A204.1 (cell line): ENCODE measurements at regions not wholly inside any gene's neighbourhood (a gene's known extent, or its start where the extent isn't known, plus 50 kb on each side); places are given as distances from the start of the nearest gene placed in this dataset.
"Not testable (repeated sequence)": the region's sequence is repeated elsewhere in the genome, so short reads cannot be mapped to it uniquely, and the experiment has no call there.

ENCODE experiments used
- FAIRE-seq: peaks from 2 replicates; lab custom pipeline; 2012; peaks lifted over from hg19 to GRCh38; lab: Jason Lieb, UNC

DNA sequence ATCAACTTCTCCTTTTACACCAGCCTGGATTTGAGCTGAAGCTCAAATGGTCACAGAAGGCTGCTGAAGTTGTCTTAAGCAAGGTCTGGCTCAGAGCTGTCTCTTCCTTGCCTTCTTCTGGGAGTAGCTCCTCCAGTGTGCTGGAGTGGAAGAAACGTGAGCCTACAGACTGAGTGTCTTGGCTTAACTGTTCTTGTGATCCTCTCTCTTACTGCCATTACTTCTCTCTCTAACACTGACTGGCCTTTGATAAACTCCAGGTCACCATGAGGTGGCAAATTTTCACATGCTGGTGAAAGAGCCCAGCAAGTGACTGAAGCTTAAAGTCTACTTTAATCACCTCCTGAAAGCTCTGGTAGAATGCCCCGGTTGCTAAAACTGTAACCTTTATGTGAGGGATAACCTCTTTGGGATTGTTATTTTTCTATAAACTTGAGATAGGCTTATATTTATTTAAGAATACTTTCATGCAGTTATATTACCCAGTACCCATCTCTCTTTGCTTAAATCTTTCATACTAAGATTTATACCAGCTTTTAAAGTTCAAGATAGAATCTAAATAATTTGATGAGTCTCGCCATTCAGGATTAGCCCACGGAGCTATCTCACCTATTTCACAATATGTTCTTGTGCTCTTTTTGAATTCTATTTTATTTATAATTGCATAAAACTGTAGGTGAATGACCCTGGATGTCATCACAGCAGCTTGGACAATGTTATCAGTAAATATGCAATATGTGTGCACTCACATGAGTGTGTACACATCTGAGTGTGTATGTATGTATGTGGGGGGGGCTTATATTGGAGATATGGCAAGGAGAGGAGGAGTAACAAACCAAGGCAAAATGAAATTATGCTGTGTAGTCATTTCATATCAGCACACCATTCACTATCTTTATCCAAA is 924.0 kb downstream of the LTN1 start:
- FAIRE-seq: no peak

- no peak for FAIRE-seq
These were observed 925.9 kb downstream of the LTN1 start for GRCh38 chr21:28066596-28067387.

DNA sequence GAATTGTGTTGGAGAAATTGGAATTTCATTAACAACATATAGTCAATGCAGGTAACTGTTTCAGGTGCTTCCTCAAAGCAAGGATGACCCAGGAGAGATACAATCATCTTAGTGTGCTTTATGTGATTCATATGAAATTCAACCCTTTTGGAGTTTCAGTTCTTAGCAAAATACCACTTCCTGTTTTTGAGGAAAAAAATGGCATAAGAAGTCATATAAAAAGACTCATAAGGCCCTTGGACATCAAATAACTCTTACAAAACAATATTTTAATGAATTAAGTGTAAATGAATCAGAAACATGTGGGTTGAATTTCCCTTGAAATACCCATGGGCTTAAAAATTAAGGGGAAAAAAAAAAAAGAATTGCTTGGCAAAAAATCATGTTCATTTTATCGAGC is 926.6 kb downstream of the LTN1 start:
- FAIRE-seq: no peak

DNA sequence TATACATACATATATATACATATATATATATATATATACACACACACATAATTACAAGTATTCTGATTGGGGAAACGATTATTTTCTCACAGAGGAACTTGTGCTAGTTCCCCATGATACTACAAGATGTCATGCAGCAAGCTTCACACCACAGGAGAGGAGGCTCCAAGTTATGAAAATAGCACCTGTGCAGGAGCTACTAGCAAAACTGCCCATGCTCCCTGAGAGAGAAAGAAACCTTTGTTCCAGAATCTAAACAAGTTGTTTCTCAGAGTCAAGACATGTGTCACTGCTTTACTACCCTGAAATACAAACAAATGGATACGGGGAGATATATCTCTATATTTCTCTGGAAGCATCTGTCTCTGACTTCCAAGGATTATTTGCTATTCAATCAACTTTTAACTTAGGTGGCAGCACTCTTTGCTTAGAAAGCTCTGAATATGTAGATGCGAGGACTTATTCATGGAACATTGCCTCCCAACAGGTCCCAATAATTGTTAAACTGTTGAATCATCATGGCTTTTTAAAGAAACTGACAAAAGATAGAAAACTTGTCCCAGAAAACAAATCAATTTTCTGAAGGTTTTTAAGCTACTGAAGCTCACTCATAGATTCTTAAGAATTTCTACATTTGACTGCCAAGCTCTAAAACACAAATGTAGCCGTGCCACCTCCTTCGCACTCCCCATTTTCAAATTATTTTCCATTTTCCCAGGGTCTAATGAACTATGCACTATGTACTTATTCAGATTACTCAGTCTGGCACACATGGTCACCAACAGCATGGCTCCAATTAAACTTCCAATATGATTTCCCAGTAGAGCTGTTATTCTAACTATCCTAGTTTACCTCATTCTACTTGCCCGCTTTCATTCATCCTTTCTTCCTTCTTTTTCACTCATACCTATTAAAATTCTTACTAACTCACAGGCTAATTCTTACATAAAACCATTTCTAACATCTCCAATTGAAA is 929.1 kb downstream of the LTN1 start:
- no peak for FAIRE-seq

- FAIRE-seq: not testable (repeated sequence)
These were observed 939.7 kb downstream of the LTN1 start for GRCh38 chr21:28052956-28053355.

GRCh38 chr21:28051649-28052048 is 941.0 kb downstream of the LTN1 start:
- FAIRE-seq: peak; percentile 95

- not testable (repeated sequence) for FAIRE-seq
These were observed 957.0 kb downstream of the LTN1 start for GRCh38 chr21:28035692-28036091.

GRCh38 chr21:28034916-28035315 is 957.8 kb downstream of the LTN1 start:
- FAIRE-seq: not testable (repeated sequence)

- not testable (repeated sequence) for FAIRE-seq
These were observed 958.3 kb downstream of the LTN1 start for GRCh38 chr21:28034334-28034733.

GRCh38 chr21:28032652-28033051 is 960.0 kb downstream of the LTN1 start:
- not testable (repeated sequence) for FAIRE-seq

- FAIRE-seq: not testable (repeated sequence)
These were observed 961.6 kb downstream of the LTN1 start for GRCh38 chr21:28031066-28031465.

GRCh38 chr21:28025111-28025510 is 967.6 kb downstream of the LTN1 start:
- FAIRE-seq: no peak

DNA sequence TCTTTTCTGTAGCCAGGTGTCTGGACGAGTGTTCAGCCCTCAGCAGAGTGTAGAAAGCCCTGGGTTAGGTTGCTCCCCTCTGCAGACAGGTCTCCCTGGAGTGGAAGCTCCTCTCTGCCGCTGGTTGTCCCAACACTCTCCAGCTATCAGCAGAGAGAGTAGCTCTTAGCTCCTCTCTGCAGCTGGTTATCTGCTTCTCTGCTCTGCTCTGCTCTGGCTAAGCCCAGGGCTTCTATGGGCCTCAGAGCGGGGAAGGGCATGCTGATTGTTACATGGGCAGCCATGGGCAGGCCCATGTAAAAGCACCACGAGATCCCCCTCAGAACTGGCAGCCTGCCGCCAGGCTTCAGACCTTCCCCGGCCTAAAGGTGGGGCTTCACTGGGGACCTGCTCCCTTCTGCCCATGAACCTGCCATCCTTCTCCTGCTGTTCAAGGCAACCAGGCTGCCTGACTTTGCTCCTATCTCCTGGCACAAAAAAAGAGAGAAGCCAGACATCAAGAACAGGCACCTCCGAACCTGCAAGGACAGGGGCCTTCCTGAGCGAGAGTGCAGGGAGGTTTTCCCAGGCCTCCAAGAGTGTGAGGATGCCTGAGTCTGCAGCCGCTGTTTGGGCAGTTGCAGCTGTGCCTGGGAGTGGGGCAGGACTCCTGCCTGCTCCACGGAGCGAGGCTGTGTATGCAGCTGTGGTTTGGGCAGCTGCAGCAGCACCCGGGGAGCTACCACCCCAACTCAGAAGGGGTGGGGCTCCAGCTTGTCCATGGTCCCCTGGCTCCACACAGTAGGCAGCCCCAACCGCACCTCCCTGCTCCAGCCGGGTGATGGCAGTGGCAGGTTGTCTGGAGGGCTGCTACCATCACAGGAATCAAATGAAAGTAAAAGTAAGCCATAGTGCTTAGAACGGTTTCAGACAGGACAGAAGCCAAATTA is 973.7 kb downstream of the LTN1 start:
- FAIRE-seq: no peak

DNA sequence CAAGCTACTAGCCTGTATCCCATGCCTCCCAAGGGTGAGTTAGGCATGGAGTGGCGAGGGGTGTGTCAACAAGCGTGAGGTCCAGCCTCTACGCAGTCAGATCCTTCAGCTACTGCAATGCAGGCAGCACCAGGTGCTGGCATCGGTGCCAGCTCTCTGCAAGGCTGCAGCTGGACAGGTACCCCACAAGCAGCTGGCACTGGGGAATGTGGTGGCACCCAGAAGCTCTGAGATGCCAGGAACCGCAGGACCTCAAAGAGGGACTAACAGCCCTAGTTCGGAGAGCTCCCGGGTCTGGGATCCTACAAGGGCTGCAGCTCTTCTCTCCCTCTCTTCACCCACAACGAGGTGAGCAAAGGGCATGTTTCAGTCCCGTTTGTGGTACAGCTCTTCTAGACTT is 974.5 kb downstream of the LTN1 start:
- FAIRE-seq: no peak

- FAIRE-seq: no peak
These were observed 976.1 kb downstream of the LTN1 start for GRCh38 chr21:28016571-28016970.

DNA sequence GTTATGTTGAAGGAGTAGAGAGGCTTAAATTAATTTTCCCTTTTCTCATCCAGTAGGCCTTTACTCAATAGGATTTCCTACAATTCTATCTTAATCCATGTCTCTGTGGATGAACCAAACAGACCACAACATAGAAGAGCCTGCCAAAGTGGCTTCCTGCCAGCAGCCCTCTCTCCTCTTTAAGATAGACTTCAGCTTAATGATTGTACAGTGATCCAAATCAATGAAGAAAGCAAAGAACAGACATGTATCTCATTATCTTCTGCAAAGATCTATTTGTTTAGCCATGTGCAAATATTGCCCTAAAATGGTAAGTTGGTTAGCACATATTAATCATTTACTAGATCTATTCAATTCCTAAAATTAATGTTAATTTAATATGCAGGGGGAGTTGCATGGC is 979.6 kb downstream of the LTN1 start:
- FAIRE-seq: not testable (repeated sequence)

- not testable (repeated sequence) for FAIRE-seq
These were observed 980.7 kb downstream of the LTN1 start for GRCh38 chr21:28011970-28012369.

DNA sequence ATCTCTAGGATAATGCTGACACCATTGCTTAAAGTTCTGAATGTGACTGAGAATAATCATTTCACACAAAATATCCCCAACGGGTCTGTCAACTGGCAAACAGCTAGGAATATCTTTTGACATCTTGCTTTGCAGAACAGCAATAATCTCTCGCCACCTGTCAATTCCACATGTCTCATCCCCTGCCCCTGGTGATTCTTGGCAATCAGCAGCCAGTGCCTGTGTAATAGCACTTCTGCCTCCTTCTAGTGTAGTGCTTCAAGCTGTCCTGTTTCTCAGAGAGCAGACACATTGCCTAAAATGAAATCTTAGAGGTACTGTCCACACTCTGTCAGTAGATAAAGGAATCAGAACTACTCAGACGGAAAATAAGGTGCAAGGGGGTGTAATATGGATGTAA is 984.4 kb downstream of the LTN1 start:
- FAIRE-seq: not testable (repeated sequence)

DNA sequence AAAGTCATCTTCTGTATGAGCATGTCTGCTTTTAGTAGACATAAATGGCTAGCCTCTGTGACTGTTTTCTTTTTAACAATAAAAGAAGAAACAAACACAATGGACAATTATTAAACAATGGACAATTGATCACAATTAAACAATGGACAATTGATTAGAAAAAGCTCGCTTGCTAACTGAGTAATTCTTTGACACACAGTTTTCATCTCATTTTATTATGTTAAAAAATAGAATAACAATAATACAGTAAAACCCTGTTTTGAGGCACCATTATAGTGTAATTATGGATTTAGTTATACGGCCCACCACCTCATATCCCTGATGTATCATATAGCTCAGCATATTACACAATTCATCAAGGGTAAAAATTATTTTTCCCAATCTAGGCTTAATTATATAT is 989.0 kb downstream of the LTN1 start:
- not testable (repeated sequence) for FAIRE-seq

DNA sequence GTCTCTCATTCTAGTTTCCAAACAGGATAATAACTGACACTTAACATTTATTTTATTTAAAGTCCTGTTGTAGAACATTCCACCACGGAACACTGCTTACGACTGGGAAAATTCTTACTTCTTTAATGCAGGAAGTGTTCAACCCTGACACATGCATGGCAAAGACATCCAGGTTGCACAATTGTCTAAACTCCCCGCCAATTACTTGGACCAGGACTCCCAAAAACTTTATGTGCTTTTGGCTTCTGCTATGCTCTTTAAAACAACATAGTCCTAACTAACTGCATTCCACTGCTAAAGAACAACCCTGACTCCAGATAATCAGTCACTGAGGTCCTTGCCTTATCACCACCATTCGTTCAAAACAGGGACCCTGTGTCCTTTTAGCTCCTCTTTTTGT is 995.8 kb downstream of the LTN1 start:
- not testable (repeated sequence) for FAIRE-seq
